ENCODE measurements at regions not wholly inside any gene's neighbourhood (a gene's known extent, or its start where the extent isn't known, plus 50 kb on each side); places are given as distances from the start of the nearest gene placed in this dataset.
"Not testable (repeated sequence)": the region's sequence is repeated elsewhere in the genome, so short reads cannot be mapped to it uniquely, and the experiment has no call there.

DNA sequence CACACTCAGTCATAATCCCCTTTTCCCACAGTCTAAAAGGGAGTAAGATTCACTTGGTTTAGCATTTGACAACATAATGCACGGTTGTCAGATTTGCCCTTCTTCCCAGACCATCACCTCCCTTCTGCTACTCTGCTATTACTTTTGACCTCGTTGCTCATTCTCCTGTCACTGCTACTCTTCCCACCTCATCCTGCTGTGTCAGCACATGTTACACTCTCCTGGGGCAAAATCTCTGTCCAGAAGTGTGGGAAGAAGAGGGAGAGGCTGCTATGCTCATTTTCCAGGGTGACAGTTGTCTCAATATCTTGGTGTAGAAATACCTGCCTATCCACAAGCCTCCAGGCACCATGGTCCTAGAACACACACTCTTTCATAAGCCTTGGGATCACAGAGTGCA is 449.9 kb upstream of the PIK3R1 start:
- Histone ChIP-seq H3K27ac (ENCODE audit: extremely low read depth, low read depth, low read length) (no peak overlapping the region), H3K9me3 (ENCODE audit: control insufficient read depth, insufficient read depth, low read depth, low read length) (no peaks in the 10 kb centered on the region), H3K4me1 (ENCODE audit: control insufficient read depth, insufficient read depth, low read length) (no peaks in the 10 kb centered on the region), H3K4me3 (ENCODE audit: low read depth, low read length) (no peak overlapping the region), H3K36me3 (ENCODE audit: control insufficient read depth in 2 of 2, insufficient read depth in 1 of 2, low read length in 2 of 2) (no peaks in the 10 kb centered on the region)
- ChIA-PET CTCF (no interaction called here), POLR2A (no interaction called here)
- no peak for TF ChIP-seq ZNF157 (tag by site-specific recombination; IDR thresholded peaks at IDR 0.05)
- no peak for TF ChIP-seq ZNF529 (tag by site-specific recombination; IDR thresholded peaks at IDR 0.05; ENCODE audit: insufficient replicate concordance)
- TF ChIP-seq ZNF747 (tag by site-specific recombination; IDR thresholded peaks at IDR 0.05), result no peak
- TF ChIP-seq REPIN1 (tag by site-specific recombination; IDR thresholded peaks at IDR 0.05; ENCODE audit: low read depth), result no peak

DNA sequence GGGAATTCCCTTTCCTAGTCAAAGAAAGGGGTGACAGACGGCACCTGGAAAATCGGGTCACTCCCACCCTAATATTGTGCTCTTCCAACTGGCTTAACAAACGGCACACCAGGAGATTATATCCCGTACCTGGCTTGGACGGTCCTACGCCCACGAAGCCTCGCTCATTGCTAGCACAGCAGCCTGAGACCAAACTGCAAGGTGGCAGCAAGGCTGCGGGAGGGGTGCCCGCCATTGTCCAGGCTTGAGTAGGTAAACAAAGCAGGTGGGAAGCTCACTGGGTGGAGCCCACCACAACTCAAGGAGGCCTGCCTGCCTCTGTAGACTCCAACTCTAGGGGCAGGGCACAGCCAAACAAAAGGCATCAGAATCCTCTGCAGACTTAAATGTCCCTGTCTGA is 457.8 kb upstream of the PIK3R1 start:
- CTCF ChIA-PET, result not testable (repeated sequence)

DNA sequence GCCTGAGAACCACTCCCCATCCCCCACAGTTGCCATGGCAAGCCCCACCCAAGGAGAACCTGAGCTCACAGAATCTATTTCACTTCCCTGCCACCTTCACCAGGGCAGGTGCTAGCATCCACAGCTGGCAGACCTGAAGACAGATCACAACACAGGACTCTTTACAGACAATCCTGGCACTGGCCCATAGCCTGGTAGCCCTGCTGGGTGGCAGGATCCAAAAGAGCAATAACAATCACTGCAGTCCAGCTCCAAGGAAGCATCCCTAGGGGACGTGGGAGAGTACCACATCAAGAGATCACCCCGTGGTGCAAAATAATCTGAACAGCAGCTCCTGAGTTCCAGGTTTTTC is 463.2 kb upstream of the PIK3R1 start:
- H3K27ac ChIP-seq (ENCODE audit: extremely low read depth, low read depth, low read length), result no peak overlapping the region
- H3K4me1 ChIP-seq (ENCODE audit: control insufficient read depth, insufficient read depth, low read length), result no peaks in the 10 kb centered on the region
- ChIA-PET CTCF (interaction anchor here (1.3 kb wide), 1 partner anchor 500 kb away, joined by 6 read pairs; no protein-coding TSS in a partner anchor), POLR2A (no interaction called here)
- no peak overlapping the region for H3K4me3 ChIP-seq (ENCODE audit: low read depth, low read length)
- no peaks in the 10 kb centered on the region for H3K9me3 ChIP-seq (ENCODE audit: control insufficient read depth, insufficient read depth, low read depth, low read length)
- TF ChIP-seq YY1 (tag by site-specific recombination; IDR thresholded peaks at IDR 0.05), result no peak
- no peak for TF ChIP-seq ZNF658 (tag by site-specific recombination; IDR thresholded peaks at IDR 0.05)
- TF ChIP-seq ZNF394 (tag by site-specific recombination; IDR thresholded peaks at IDR 0.05; ENCODE audit: borderline replicate concordance), result no peak
- no peak for TF ChIP-seq ZNF155 (tag by site-specific recombination; IDR thresholded peaks at IDR 0.05)
- TF ChIP-seq TCF7L2 (IDR thresholded peaks at IDR 0.05; ENCODE audit: borderline replicate concordance, low read depth, low read length), result no peak
- TF ChIP-seq, protein P1, sequence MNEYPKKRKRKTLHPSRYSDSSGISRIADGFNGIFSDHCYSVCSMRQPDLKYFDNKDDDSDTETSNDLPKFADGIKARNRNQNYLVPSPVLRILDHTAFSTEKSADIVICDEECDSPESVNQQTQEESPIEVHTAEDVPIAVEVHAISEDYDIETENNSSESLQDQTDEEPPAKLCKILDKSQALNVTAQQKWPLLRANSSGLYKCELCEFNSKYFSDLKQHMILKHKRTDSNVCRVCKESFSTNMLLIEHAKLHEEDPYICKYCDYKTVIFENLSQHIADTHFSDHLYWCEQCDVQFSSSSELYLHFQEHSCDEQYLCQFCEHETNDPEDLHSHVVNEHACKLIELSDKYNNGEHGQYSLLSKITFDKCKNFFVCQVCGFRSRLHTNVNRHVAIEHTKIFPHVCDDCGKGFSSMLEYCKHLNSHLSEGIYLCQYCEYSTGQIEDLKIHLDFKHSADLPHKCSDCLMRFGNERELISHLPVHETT (tag by site-specific recombination; IDR thresholded peaks at IDR 0.05), result no peak
- TF ChIP-seq ZNF350 (tag by site-specific recombination; IDR thresholded peaks at IDR 0.05), result no peak
- no peak for TF ChIP-seq ZNF341 (tag by site-specific recombination; IDR thresholded peaks at IDR 0.05; ENCODE audit: low read depth)
- TF ChIP-seq PRDM1 (tag by site-specific recombination; IDR thresholded peaks at IDR 0.05), result no peak
- no peak for TF ChIP-seq ZNF530 (tag by site-specific recombination; IDR thresholded peaks at IDR 0.05; ENCODE audit: low read depth)
- no peak for TF ChIP-seq ZNF416 (tag by site-specific recombination; IDR thresholded peaks at IDR 0.05)
- TF ChIP-seq ZNF423 (tag by site-specific recombination; IDR thresholded peaks at IDR 0.05), result no peak
- TF ChIP-seq GLIS1 (tag by site-specific recombination; IDR thresholded peaks at IDR 0.05), result no peak
- TF ChIP-seq ZFP3 (tag by site-specific recombination; IDR thresholded peaks at IDR 0.05; ENCODE audit: low read depth), result no peak
- no peak for TF ChIP-seq BCL11B (tag by site-specific recombination; IDR thresholded peaks at IDR 0.05; ENCODE audit: low read depth)
- TF ChIP-seq, protein P2, sequence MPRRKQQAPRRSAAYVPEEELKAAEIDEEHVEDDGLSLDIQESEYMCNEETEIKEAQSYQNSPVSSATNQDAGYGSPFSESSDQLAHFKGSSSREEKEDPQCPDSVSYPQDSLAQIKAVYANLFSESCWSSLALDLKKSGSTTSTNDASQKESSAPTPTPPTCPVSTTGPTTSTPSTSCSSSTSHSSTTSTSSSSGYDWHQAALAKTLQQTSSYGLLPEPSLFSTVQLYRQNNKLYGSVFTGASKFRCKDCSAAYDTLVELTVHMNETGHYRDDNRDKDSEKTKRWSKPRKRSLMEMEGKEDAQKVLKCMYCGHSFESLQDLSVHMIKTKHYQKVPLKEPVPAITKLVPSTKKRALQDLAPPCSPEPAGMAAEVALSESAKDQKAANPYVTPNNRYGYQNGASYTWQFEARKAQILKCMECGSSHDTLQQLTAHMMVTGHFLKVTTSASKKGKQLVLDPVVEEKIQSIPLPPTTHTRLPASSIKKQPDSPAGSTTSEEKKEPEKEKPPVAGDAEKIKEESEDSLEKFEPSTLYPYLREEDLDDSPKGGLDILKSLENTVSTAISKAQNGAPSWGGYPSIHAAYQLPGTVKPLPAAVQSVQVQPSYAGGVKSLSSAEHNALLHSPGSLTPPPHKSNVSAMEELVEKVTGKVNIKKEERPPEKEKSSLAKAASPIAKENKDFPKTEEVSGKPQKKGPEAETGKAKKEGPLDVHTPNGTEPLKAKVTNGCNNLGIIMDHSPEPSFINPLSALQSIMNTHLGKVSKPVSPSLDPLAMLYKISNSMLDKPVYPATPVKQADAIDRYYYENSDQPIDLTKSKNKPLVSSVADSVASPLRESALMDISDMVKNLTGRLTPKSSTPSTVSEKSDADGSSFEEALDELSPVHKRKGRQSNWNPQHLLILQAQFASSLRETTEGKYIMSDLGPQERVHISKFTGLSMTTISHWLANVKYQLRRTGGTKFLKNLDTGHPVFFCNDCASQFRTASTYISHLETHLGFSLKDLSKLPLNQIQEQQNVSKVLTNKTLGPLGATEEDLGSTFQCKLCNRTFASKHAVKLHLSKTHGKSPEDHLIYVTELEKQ (tag by site-specific recombination; IDR thresholded peaks at IDR 0.05; ENCODE audit: borderline replicate concordance), result no peak
- TF ChIP-seq ZNF610 (tag by site-specific recombination; IDR thresholded peaks at IDR 0.05; ENCODE audit: borderline replicate concordance), result no peak
- no peak for TF ChIP-seq YY2 (tag by site-specific recombination; IDR thresholded peaks at IDR 0.05)
- TF ChIP-seq, protein P3, sequence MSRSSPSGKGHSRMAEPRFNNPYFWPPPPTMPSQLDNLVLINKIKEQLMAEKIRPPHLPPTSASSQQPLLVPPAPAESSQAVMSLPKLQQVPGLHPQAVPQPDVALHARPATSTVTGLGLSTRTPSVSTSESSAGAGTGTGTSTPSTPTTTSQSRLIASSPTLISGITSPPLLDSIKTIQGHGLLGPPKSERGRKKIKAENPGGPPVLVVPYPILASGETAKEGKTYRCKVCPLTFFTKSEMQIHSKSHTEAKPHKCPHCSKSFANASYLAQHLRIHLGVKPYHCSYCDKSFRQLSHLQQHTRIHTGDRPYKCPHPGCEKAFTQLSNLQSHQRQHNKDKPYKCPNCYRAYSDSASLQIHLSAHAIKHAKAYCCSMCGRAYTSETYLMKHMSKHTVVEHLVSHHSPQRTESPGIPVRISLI (tag by site-specific recombination; IDR thresholded peaks at IDR 0.05), result no peak
- no peaks in the 10 kb centered on the region for H3K36me3 ChIP-seq (ENCODE audit: control insufficient read depth in 2 of 2, insufficient read depth in 1 of 2, low read length in 2 of 2)

More for the DNA sequence above, 457.8 kb upstream of the PIK3R1 start:
- H3K4me1 ChIP-seq (ENCODE audit: control insufficient read depth, insufficient read depth, low read length); H3K4me3 ChIP-seq (ENCODE audit: low read depth, low read length); H3K9me3 ChIP-seq (ENCODE audit: control insufficient read depth, insufficient read depth, low read depth, low read length); H3K36me3 ChIP-seq (ENCODE audit: control insufficient read depth in 2 of 2, insufficient read depth in 1 of 2, low read length in 2 of 2); POLR2A ChIA-PET; H3K27ac ChIP-seq (ENCODE audit: extremely low read depth, low read depth, low read length): not testable (repeated sequence)

Data from HEK293 (cell line).